Midbrain (tissue), 1 donor: ENCODE measurements at regions not wholly inside any gene's neighbourhood (a gene's known extent, or its start where the extent isn't known, plus 50 kb on each side); places are given as distances from the start of the nearest gene placed in this dataset.

Experiments used
- DNase-seq: peaks from one replicate; lab custom pipeline; 2025; lab: John Stamatoyannopoulos, UW

DNA sequence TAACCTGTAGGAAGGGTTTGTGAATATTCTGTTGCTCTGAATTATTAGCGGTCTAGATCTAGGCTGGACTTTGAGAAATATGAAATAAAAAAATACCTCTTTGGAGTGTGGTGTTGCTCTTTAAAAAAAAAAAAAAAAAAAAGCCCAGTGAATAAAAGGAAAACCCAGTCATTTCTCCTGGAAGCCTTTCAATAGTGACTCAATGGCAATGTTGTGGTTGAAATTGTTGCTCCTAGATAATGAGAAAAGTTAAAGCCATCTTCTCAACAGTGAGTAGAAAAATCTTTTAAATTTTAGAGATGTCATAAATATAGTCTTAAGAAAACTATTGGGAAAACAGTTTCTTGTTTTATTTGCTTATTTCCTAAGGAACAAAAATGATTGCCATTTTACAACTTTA lies 135.3 kb downstream of the RFC3 start:
- DNase-seq, result no peak

DNA sequence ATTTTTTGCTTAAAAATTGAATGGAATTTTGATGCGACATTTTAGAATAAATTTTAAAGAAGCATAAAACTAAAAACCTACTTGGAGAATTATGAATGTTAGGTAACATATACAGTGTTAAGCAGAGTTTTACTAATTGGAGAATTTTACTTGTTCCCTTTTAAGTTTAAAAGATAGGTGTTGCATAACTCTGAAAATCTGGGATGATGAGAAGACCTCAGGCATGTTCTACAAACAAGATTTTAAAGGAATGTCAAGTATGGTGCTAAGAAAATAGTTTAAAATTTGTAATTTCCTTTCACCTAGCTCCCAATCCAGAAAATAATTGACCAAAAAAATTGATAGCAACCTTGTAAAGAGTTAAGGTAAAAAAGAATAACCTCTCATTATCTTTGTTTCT lies 135.8 kb downstream of the RFC3 start:
- no peak for DNase-seq

DNA sequence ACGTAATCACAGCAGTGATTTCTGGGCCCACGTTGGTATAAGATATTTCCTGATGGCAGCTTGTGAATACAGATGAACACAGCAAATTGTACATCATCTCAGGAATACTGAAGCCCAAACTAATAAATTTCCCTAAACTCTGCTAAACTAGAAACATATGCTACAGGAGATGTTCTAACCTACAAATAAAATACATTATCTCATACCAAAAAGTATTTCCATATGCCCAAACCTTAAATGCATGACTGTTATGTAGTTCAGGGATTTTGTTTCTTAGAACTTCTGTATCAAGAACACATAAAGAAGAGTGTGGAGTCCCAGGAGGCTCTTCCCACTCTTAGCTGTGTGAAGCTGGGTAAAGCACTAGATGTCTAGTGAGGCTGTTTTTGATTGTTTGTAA lies 138.4 kb downstream of the RFC3 start:
- no peak for DNase-seq

DNA sequence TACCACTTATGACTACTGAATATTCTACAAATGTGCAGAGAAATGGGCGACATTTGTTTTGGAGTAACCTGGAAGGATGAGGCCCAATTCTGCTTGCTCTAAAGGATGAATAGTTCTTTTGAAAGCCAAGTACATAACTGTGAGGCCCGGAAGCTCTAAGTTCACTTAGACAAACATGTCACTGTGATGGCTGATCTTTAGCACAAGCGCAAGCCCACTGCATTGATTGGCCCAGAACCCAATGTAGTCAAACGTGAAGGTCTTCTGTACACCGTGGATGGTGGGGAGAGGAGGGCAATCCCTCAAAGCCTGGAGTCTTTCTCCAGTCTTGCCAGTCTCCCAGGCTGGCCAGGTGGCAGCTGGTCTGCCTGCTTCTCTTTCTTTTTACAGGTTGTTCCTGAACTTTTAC lies 139.6 kb downstream of the RFC3 start:
- no peak for DNase-seq

DNA sequence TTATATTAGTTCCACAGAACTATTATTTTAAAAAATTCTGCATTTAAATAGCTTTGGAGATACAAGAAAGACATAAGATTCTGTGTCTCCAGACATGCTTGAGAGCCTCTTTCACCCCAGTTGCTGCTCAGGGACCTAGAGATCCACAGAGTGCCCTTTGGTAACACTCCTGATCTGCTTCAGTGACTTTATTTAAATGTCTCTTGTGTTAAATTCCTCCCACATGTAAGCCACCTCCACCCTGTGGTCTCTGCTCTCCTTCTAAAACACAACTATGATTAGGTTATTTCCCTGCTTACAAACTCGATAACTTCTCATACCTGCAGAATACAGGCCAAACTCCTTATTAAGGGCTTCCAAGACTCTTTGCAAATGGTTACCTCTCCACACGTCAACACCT lies 141.0 kb downstream of the RFC3 start:
- no peak for DNase-seq

DNA sequence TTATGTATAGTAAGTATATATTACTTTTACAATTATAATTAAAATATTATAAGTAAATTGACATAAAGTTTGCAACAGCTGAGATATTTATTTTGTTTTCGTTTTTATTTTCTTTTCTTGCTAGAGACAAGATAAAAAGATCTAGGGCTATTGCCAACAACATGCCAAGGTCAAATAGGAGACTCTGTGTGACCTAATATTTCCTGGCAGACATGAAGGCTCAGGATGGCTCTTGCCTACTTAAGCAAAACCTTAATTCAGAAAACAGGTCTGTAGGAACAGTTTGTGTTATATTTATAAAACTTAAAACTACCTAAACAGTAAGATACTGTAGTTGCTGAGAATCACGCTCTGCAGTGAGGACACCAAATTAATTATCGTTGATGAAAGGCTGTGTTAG lies 145.2 kb downstream of the RFC3 start:
- DNase-seq, result no peak

DNA sequence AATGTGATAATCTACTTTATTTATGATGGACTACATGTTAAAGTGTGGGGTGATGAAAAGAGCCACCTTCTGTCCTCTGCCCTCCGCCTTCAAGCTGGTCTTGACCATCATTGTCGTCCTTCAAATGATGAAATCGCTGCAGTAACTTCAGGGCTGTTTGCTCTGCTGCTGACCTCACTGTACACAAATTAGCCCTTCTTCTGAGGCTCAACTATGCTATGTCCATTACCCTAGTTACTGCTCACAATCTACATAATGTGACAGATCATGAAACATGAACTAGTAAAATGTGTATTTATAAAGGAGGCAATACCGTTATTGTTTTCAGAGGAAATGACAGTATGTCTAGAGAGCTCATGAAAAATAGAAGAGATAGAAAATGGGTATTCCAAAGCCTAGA lies 145.9 kb downstream of the RFC3 start:
- no peak for DNase-seq

DNA sequence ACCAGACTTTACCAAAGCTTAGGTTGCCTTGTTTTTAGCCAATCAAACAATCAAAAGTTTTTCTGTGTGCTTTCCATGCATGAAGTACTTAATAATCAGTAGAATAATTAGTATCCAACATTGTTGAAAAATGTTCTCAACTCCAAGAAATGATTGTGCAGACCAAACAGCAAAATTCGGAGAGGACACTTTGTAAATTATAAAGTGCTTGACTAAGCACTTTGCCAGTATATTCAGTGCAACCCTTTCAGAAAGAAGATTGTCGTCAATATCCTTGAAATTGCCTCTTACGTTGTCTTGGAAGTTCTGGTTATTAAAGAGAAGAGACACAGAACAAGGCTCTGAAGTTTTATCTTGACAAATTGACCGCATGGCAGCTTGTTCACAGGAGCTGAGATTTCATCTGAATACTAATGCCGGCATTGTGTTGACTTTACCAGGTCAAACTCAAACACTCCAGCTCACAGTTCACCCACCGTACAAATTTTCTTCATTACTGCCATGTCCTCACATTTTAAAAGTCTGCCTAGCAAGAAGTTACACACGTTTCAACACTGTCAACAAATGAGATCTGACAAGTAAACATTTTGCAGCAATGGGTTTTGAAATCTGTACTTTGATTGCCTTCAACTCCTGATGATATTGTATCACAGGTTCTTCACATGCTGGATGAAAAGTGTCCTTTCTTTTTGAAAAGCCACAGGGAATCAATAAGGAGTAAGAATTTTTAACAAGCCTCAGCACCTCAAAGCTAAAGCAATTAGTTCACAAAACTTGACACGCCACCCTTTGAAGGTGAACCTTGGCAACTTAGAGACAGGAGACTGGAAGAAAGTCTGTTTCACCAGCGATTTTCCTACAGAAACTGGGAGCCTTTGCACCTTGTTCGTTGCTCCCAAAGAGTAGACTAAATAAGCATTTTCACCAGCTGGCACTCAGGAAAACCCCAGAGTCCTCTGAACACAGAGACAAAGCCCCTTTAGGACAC lies 150.9 kb downstream of the RFC3 start:
- no peak for DNase-seq

DNA sequence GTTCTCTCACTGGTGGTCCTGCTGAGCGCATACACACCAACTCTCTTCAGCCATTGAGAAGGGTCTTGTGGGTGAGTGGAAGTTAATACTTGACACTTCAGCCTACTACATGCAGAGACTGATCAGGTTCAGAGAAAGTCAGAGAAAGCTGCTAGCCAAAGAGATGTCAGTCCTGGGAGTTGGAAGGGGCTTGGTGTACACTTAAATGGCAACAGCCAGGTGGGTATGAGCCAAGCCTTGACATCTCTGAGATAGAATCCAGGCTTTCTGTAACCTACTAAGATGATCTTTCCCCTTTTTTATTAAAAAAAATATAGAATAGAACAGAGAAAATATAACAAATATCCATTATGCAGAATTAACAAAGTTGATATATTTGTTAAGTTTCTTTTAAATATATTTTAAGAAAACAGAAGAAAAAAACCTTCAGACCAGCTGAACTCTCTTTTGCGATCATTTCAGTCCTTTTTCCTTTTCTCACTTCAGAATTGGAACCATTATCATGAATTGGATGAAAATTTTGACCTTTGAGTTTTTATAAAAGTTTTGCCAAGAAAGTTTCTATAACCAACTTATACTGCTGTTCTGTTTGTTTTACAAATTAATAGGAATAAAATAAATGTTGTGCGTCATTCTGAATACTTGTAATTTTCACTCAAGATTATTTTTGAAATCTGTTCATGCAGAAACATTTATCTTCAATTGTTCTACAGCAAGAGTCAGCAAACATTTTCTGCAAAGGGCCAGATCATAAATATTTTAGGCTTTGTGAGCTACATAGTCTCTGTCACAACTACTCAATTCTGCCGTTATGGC lies 153.0 kb downstream of the RFC3 start:
- no peak for DNase-seq

DNA sequence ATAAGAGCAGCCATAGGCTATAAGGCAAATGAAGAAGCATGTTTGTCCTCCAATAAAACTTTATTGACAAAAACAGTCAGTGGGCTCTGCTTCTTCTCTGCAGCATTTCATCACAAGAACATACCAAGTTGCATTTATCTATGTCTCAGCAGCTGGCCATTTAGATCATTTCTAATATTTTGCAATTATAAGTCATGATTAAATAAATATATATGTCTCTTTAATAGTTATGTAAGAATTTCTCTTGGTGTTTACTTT lies 153.5 kb downstream of the RFC3 start:
- no peak for DNase-seq

DNA sequence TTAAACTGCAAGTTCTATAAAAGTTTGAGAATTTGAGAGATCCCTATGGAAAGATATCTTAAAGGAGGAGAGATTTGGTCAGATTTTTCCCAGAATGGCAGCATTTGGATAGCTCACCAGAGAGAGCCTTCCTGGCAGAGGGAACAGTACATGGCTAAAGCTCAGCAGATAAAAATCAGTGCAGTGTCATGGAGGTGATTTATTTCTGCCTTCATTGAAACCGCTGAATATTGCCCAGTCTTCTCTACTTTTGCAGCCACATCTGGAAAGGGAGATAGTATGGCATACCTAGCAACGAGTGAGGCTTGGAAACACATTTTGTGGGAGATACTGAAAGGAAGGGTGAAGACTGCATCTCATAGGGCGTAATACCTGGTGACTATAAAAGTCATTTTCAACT lies 155.2 kb downstream of the RFC3 start:
- no peak for DNase-seq

DNA sequence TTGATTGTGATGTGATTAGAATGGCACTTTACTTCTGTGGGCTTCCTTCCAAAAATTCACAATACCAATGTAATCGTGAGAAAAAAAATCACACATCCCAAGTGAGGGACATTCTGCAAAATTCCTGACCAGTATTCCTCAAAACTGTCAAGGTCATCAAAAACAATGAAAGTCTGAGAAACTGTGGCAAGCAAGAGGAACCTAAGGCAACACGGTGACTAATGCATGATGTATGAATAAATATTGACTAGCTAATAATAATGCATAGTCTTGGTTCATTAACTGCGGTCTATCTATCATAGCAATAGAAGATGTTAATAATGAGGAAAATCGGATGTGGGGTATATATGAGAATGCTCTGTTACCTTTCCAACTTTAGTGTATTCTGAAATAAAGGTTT lies 159.0 kb downstream of the RFC3 start:
- DNase-seq, result no peak

DNA sequence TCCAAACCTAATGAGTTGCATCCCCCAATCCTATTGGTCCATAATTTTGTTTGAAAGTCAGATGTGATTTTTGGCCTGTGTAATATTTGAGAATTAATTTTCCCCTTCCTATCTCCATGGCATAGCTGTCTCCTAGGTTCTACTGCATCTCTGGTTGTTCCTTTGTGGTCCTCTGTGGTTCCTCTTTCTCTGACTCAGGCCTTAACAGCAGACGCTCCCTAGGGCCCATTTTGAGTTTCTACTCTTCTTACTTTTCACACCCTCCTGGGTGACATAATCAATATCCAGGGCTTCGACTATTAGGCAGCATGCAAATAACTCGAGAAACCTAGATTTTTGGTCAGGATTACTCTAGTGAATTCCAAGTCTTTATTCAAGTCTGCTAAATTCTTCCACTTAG lies 160.7 kb downstream of the RFC3 start:
- no peak for DNase-seq

DNA sequence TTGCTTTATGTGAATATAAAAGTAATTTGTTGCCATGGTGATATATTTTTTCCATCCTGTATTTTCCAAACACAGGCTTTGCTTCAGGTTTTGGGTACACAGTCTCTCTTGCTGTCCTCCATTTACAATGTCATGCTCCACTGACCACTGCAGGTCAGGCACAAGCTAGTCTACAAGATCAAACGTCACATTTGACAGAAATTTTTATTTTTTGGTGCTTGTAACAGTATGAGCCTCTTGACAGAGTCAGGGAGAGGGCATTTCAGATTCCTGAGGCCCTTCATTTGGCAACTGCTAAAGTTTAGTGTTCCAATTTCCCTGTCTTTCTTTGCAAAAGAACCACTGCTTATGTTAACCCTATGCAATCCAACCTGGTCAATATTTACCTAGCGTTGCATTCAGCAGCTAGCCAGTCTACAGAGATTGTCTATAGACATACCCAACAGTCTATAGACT lies 175.0 kb downstream of the RFC3 start:
- no peak for DNase-seq

DNA sequence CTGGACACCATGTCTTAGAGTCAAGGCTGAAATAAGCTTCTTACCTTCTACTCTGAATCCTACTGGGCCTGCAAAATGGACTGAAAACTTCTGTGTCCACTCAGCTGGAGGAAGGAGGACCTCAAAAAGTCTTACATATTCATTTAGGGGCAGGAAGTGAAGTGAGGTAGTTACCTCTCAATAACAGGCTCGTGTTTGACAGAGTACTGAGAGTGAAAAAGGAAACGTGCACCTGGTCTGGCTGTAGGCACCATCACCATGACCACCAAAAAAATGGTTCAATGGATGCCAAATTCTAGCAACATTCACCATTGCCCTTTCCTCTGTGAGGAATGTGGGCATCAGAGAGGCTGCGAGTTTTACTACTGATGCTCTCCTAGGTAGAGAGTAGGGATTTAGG lies 176.2 kb downstream of the RFC3 start:
- DNase-seq, result no peak

DNA sequence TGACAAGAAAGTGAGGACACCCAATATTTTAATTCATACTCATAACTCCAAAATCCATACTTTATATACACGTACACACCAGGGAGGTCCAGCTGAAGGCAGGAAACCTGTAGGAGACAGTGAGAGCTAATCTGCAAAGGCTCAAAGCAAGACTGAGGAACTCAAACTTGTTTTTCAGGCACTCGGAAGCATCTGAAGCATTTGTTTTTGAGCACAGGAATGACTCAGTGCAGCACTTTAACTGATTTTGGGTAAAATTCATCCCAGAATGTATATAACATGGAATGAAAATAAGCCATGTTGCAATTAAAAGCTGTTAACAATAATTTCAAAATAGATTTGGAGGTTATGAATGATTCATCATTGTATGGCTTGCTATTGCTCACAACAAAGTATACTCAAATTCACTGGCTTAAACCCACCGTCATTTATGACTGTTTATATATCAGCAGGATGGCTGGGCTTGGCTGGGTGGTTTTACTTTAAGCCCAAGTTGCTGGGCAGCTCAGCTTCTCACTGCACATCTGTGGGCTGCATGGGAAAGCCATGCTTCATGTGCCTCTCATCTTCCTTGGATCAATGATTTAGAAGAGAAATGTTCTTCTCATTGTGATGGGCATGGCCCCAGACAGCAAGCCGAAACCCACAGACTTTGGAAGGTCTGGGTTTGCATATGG lies 177.0 kb downstream of the RFC3 start:
- no peak for DNase-seq

DNA sequence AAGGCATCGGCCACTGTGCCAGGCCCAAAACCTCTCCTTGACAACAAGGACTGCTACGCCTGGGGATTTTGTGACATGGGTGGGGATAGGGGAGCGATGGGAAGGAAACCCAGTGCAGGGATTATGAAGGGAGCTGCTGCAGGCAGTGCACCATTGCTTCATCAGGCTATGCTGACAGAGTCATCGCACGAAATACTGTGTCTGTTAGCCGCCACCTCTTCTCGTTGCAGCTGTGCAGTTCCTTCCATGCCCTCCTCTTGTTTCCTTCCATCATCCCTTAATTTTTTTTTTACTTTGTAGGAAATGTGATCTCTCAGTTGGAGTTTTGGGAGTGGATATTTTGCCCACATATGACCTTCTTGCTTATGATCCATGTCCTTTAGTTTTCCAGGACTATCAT lies 178.7 kb downstream of the RFC3 start:
- no peak for DNase-seq

DNA sequence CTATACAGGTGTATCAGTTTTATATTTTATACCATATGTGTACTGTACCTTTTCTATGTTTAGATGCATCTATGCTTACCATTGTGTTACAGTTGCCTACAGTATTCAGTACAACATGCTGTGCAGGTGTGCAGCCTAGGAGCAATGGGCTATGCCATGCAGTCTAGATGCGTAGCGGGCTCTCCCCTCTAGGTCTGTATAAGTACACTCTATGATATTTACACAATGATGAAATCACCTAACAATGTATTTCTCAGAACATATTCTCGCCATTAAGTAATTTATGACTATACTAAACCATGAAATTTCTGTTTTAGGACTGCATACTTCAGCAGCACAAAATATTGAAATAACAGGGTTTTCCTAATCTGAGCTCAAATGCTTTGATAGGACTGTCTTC lies 179.6 kb downstream of the RFC3 start:
- DNase-seq, result no peak

DNA sequence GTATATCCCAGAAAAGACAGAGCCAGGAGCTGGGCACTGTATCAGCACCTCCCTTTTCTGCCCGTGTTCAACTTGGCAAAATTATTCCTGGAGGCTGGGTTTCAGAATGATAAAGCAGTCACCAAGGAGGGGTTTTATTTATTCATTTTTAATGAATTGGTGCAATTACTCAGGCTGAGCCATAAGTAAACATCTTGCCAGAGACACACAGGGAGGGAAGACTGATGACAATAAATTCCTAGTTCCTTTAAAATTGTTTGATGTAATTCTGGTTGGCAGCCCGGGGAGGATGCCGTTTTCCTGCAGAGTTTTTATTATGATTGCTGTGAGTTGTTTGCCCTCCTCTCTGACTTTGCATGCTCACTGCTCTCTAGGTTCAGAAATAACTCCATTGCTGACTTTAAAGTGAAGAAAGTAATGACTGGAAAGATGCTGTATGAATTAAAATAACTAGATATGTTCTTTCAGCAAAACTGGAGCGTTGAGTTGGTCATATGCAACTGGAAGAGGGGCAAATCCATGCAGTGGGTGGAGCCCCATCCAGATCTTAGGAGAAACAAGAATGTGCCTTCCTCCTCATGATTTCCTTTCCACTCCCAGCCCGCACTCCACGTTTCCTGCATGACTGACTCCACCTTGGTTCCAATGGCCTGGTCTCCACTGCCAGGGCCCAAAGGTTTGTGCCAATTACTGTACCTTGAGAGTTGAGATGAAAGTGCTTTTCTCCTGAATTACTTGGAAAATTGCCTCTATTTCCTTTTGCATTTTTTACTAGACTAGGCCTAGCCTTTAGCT lies 182.1 kb downstream of the RFC3 start:
- no peak for DNase-seq

DNA sequence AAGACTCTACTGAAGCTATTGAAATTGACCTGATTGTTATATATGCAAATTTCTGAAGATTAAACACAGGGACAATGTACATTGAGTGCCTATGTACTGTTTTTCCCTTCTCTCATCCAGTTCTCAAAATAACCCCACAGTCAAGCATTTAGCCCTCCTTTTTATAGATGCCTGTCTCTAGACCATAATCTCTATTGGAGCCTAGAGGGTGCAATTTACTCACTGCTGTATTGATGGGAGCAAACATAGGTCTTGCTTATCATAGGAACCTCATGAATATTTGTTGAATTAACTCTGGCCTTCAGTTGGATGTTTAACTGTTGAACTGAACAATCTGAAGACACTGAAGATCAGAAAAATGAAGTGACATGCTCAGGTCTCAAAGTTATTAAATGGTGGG lies 183.0 kb downstream of the RFC3 start:
- DNase-seq, result no peak

DNA sequence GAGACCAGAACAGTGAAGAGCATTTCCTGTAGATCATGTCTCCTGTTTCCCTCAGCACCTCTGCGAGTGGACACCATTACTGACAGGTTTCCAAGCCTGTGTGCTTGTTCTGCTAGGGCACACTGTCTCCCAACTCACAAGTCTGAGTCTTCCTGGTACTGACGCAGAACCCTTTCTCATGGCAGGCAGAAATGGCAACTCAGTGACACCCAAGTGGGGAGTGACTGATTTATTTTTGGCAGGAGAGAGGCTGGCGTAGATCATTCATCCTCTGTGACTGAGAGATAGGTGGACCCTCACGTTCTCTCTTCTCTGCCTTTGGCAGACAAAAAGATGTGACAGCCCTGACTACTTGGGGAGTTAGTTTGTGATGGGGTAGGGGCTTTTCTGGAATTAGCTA lies 183.4 kb downstream of the RFC3 start:
- DNase-seq, result no peak

DNA sequence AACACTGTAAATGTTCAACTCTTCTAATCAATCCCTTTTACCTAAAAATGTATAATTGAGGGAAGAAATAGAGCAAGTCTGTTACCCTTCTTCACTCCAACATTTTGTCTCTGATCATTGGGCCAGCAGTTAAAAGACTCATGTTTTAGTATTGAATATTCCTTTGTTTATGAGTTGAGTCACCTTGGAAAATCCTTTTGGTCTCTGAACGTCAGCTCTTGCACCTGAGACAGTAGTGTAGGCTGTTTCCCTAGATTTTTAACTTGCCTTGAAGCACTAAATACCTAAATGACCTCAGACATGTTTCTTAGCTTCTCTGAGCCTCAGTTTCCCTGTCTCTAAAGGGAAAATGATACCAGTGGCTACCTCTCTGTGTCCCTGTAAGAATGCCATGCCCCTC lies 184.2 kb downstream of the RFC3 start:
- no peak for DNase-seq
